Endothelial cell of umbilical vein (primary cell): ENCODE measurements at regions not wholly inside any gene's neighbourhood (a gene's known extent, or its start where the extent isn't known, plus 50 kb on each side); places are given as distances from the start of the nearest gene placed in this dataset.

ENCODE experiments used
- FOS ChIP-seq: IDR thresholded peaks from 2 replicates; pipeline ENCODE4 v1.6.1; 2011; ENCODE audit warnings: mild to moderate bottlenecking, low read length, moderate library complexity, borderline replicate concordance; ENCODE audit not compliant: insufficient read depth
- POLR2A ChIP-seq: IDR thresholded peaks from 2 replicates; pipeline ENCODE4 v1.6.1; 2012; ENCODE audit warnings: low read depth, mild to moderate bottlenecking, control low read depth, low read length
- POLR2AphosphoS5 ChIP-seq: IDR thresholded peaks from 2 replicates; pipeline ENCODE4 v1.6.1; 2012; ENCODE audit warnings: low read depth, mild to moderate bottlenecking, control low read depth, low read length, moderate library complexity; ENCODE audit not compliant: insufficient read depth
- TF ChIP-seq, protein P1 (sequence below), 2 donors: IDR thresholded peaks; 1 replicate in 1 of 2; 2 replicates in 1 of 2; pipeline ENCODE4 v1.5.1; 2011; ENCODE audit warnings: low read length in 2 of 2, mild to moderate bottlenecking in 2 of 2, moderate library complexity in 2 of 2, control low read depth in 1 of 2, inconsistent platforms in 1 of 2, low read depth in 1 of 2; ENCODE audit not compliant: insufficient read depth in 1 of 2; ENCODE audit errors: extremely low read depth in 1 of 2

GRCh38 chr9:84408416-84408815, 67.9 kb upstream of the SLC28A3 start:
- TF ChIP-seq FOS: no peak
- no peak for TF ChIP-seq POLR2A
- no peak for TF ChIP-seq POLR2AphosphoS5
- TF ChIP-seq, protein P1, sequence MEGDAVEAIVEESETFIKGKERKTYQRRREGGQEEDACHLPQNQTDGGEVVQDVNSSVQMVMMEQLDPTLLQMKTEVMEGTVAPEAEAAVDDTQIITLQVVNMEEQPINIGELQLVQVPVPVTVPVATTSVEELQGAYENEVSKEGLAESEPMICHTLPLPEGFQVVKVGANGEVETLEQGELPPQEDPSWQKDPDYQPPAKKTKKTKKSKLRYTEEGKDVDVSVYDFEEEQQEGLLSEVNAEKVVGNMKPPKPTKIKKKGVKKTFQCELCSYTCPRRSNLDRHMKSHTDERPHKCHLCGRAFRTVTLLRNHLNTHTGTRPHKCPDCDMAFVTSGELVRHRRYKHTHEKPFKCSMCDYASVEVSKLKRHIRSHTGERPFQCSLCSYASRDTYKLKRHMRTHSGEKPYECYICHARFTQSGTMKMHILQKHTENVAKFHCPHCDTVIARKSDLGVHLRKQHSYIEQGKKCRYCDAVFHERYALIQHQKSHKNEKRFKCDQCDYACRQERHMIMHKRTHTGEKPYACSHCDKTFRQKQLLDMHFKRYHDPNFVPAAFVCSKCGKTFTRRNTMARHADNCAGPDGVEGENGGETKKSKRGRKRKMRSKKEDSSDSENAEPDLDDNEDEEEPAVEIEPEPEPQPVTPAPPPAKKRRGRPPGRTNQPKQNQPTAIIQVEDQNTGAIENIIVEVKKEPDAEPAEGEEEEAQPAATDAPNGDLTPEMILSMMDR (IDR thresholded peaks at IDR 0.05; ENCODE audit: extremely low read depth in 1 of 2, insufficient read depth in 1 of 2, low read depth in 1 of 2, low read length in 2 of 2): no peak
